Vagina (tissue), 2 donors: ENCODE measurements at regions not wholly inside any gene's neighbourhood (a gene's known extent, or its start where the extent isn't known, plus 50 kb on each side); places are given as distances from the start of the nearest gene placed in this dataset.

ENCODE experiments used
- DNase-seq, 2 donors: peaks; one replicate each; pipeline ENCODE4 v3.0.0-alpha.2; 2017; ENCODE audit errors: extremely low spot score in 2 of 2
- H3K27ac ChIP-seq: fragments of 200-600 bp; sonication (generic); one replicate; pipeline ENCODE4 v1.5.1; 2019
- H3K27me3 ChIP-seq: fragments of 200-600 bp; sonication (generic); one replicate; pipeline ENCODE4 v1.5.1; 2019
- H3K36me3 ChIP-seq, 2 donors: fragments of 200-600 bp; sonication (generic); one replicate each; pipeline ENCODE4 v1.5.1; 2017 to 2019
- H3K4me1 ChIP-seq: fragments of 200-600 bp; sonication (generic); one replicate; pipeline ENCODE4 v1.5.1; 2019
- H3K4me3 ChIP-seq, 2 donors: fragments of 200-600 bp; sonication (generic); 1 replicate in 1 of 2; 2 replicates in 1 of 2; pipeline ENCODE4 v1.5.1; 2016 to 2019
- H3K9me3 ChIP-seq: fragments of 200-600 bp; sonication (generic); one replicate; pipeline ENCODE4 v1.5.1; 2019
- CTCF ChIP-seq, 3 experiments: fragments of 450-650 bp in 2 of 3; fragments of 200-600 bp in 1 of 3; sonication (generic) in 1 of 3; IDR thresholded peaks; one replicate each; pipeline ENCODE4 v1.5.1; 2017 to 2019; ENCODE audit warnings: antibody characterized with exemption in 3 of 3, mild to moderate bottlenecking in 2 of 3, moderate library complexity in 2 of 3
- POLR2A ChIP-seq, 2 donors: fragments of 450-650 bp; IDR thresholded peaks; one replicate each; pipeline ENCODE4 v1.6.1; 2017; ENCODE audit warnings: antibody characterized with exemption in 2 of 2, mild to moderate bottlenecking in 2 of 2, moderate library complexity in 2 of 2
- POLR2AphosphoS5 ChIP-seq, 2 donors: sonication (generic); formaldehyde crosslinking; IDR thresholded peaks; one replicate each; pipeline ENCODE4 v1.9.0; 2017; ENCODE audit warnings: antibody characterized with exemption in 2 of 2, mild to moderate bottlenecking in 2 of 2, low read depth in 1 of 2; ENCODE audit not compliant: insufficient read depth in 1 of 2
- intact Hi-C: fragments of 100-400 bp; cut with DNase I; formaldehyde crosslinking; loops from one replicate; pipeline ENCODE4 v1.15.1; 2023

GRCh38 chr2:236943068-236943467 is 142.6 kb upstream of the COPS8 start:
- no peaks in the 10 kb centered on the region for H3K27me3 ChIP-seq
- no peaks in the 10 kb centered on the region for H3K9me3 ChIP-seq
- TF ChIP-seq CTCF (IDR thresholded peaks at IDR 0.05): no peak
- no peak for TF ChIP-seq POLR2A (IDR thresholded peaks at IDR 0.05)
- no peak for TF ChIP-seq POLR2AphosphoS5 (IDR thresholded peaks at IDR 0.05; ENCODE audit: insufficient read depth in 1 of 2, low read depth in 1 of 2)
- H3K4me3 ChIP-seq: no peak overlapping the region
- H3K36me3 ChIP-seq: no peaks in the 10 kb centered on the region
- intact Hi-C loops: no loop called here
- peak; percentile 22 to 43 for DNase-seq
- no peak overlapping the region for H3K27ac ChIP-seq
- H3K4me1 ChIP-seq: no peaks in the 10 kb centered on the region

- no peak for TF ChIP-seq CTCF (IDR thresholded peaks at IDR 0.05)
- TF ChIP-seq POLR2AphosphoS5 (IDR thresholded peaks at IDR 0.05; ENCODE audit: insufficient read depth in 1 of 2, low read depth in 1 of 2): no peak
- TF ChIP-seq POLR2A (IDR thresholded peaks at IDR 0.05): no peak
- peak; percentile 69 to 81 for DNase-seq
These were observed 141.7 kb upstream of the COPS8 start for GRCh38 chr2:236943841-236944513.

GRCh38 chr2:236944561-236944960 is 141.1 kb upstream of the COPS8 start:
- Histone ChIP-seq H3K4me3 (no peak overlapping the region), H3K27me3 (no peaks in the 10 kb centered on the region), H3K4me1 (no peaks in the 10 kb centered on the region), H3K27ac (no peak overlapping the region), H3K36me3 (no peaks in the 10 kb centered on the region), H3K9me3 (no peaks in the 10 kb centered on the region)
- no peak for TF ChIP-seq POLR2A (IDR thresholded peaks at IDR 0.05)
- no peak for TF ChIP-seq CTCF (IDR thresholded peaks at IDR 0.05)
- TF ChIP-seq POLR2AphosphoS5 (IDR thresholded peaks at IDR 0.05; ENCODE audit: insufficient read depth in 1 of 2, low read depth in 1 of 2): no peak
- DNase-seq: peak in 1 of 2 donors; percentile 67
- intact Hi-C loops: no loop called here

More at GRCh38 chr2:236943841-236944513, 141.7 kb upstream of the COPS8 start:
- intact Hi-C loops: no loop called here
- no peaks in the 10 kb centered on the region for H3K4me1 ChIP-seq
- H3K4me3 ChIP-seq: no peak overlapping the region
- H3K9me3 ChIP-seq: no peaks in the 10 kb centered on the region
- H3K36me3 ChIP-seq: no peaks in the 10 kb centered on the region
- no peaks in the 10 kb centered on the region for H3K27me3 ChIP-seq
- H3K27ac ChIP-seq: no peak overlapping the region

- no peaks in the 10 kb centered on the region for H3K9me3 ChIP-seq
- TF ChIP-seq POLR2A (IDR thresholded peaks at IDR 0.05): no peak
- no peak for TF ChIP-seq CTCF (IDR thresholded peaks at IDR 0.05)
- TF ChIP-seq POLR2AphosphoS5 (IDR thresholded peaks at IDR 0.05; ENCODE audit: insufficient read depth in 1 of 2, low read depth in 1 of 2): no peak
- H3K27ac ChIP-seq: no peak overlapping the region
- no peaks in the 10 kb centered on the region for H3K4me1 ChIP-seq
- DNase-seq: peak in 1 of 2 donors; percentile 34
- H3K27me3 ChIP-seq: no peaks in the 10 kb centered on the region
- intact Hi-C loops: no loop called here
- no peak overlapping the region for H3K4me3 ChIP-seq
- no peaks in the 10 kb centered on the region for H3K36me3 ChIP-seq
These were observed 140.2 kb upstream of the COPS8 start for GRCh38 chr2:236945431-236946016.

GRCh38 chr2:236946871-236947270 is 138.8 kb upstream of the COPS8 start:
- intact Hi-C loops: no loop called here
- Histone ChIP-seq H3K4me3 (no peak overlapping the region), H3K4me1 (no peaks in the 10 kb centered on the region), H3K27ac (no peak overlapping the region), H3K36me3 (no peaks in the 10 kb centered on the region), H3K9me3 (no peaks in the 10 kb centered on the region), H3K27me3 (no peaks in the 10 kb centered on the region)
- no peak for TF ChIP-seq POLR2A (IDR thresholded peaks at IDR 0.05)
- TF ChIP-seq CTCF (IDR thresholded peaks at IDR 0.05): no peak
- TF ChIP-seq POLR2AphosphoS5 (IDR thresholded peaks at IDR 0.05; ENCODE audit: insufficient read depth in 1 of 2, low read depth in 1 of 2): no peak
- DNase-seq: peak in 1 of 2 donors; percentile 54
